ENCODE measurements at regions not wholly inside any gene's neighbourhood (a gene's known extent, or its start where the extent isn't known, plus 50 kb on each side); places are given as distances from the start of the nearest gene placed in this dataset.

DNA sequence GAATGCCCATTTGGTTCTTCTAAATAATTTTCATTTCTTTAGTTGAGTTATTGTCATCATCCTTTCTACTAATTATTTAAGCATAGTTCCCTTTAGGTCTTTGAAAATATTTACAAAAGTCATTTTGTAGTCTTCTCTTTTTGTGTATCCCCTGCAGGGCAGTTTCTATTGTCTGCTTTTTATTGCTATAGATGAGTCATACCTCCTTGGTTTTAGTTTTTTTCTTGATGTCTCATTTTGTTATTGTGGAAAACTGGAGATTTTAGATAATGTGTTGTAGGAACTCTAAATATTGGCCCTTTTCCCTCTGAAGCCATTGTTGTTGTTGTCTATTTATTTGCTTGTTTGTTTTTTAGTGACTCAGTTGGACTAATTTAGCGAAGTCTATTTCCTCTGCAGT, 387.9 kb downstream of the NUF2 start:
- TF ChIP-seq POLR2A (IDR thresholded peaks at IDR 0.05; ENCODE audit: low read depth, low read length) (no peak), POLR2AphosphoS5 (IDR thresholded peaks at IDR 0.05; ENCODE audit: low read depth, low read length) (no peak), PAX5 (IDR thresholded peaks at IDR 0.05; ENCODE audit: insufficient read depth, low read length, severe bottlenecking) (no peak)
